ENCODE measurements at regions not wholly inside any gene's neighbourhood (a gene's known extent, or its start where the extent isn't known, plus 50 kb on each side); places are given as distances from the start of the nearest gene placed in this dataset.

DNA sequence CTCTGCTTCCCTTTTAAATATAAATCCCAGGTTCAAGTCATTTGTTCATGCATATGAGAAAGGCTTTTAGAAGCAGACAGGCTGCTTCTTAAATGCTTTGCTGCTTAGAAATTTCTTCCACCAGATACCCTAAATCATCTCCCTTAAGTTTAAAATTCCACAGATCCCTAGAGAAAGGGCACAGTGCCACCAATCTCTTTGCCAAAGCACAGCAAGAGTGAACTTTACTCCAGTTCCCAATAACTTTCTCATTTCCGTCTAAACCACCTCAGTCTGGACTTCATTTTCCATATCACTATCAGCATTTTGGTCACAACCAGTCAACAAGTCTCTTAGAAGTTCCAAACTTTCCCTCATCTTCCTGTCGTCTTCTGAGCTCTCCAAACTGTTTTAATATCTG lies 679.8 kb upstream of the FTMT start:
- TF ChIP-seq ELK4 (IDR thresholded peaks at IDR 0.05; ENCODE audit: borderline replicate concordance, low read depth, low read length): no peak
- TF ChIP-seq, protein P1, sequence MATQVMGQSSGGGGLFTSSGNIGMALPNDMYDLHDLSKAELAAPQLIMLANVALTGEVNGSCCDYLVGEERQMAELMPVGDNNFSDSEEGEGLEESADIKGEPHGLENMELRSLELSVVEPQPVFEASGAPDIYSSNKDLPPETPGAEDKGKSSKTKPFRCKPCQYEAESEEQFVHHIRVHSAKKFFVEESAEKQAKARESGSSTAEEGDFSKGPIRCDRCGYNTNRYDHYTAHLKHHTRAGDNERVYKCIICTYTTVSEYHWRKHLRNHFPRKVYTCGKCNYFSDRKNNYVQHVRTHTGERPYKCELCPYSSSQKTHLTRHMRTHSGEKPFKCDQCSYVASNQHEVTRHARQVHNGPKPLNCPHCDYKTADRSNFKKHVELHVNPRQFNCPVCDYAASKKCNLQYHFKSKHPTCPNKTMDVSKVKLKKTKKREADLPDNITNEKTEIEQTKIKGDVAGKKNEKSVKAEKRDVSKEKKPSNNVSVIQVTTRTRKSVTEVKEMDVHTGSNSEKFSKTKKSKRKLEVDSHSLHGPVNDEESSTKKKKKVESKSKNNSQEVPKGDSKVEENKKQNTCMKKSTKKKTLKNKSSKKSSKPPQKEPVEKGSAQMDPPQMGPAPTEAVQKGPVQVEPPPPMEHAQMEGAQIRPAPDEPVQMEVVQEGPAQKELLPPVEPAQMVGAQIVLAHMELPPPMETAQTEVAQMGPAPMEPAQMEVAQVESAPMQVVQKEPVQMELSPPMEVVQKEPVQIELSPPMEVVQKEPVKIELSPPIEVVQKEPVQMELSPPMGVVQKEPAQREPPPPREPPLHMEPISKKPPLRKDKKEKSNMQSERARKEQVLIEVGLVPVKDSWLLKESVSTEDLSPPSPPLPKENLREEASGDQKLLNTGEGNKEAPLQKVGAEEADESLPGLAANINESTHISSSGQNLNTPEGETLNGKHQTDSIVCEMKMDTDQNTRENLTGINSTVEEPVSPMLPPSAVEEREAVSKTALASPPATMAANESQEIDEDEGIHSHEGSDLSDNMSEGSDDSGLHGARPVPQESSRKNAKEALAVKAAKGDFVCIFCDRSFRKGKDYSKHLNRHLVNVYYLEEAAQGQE (tag by site-specific recombination; IDR thresholded peaks at IDR 0.05): no peak
- TF ChIP-seq PATZ1 (tag by site-specific recombination; IDR thresholded peaks at IDR 0.05): no peak
